ENCODE measurements at regions not wholly inside any gene's neighbourhood (a gene's known extent, or its start where the extent isn't known, plus 50 kb on each side); places are given as distances from the start of the nearest gene placed in this dataset.
"Not testable (repeated sequence)": the region's sequence is repeated elsewhere in the genome, so short reads cannot be mapped to it uniquely, and the experiment has no call there.

DNA sequence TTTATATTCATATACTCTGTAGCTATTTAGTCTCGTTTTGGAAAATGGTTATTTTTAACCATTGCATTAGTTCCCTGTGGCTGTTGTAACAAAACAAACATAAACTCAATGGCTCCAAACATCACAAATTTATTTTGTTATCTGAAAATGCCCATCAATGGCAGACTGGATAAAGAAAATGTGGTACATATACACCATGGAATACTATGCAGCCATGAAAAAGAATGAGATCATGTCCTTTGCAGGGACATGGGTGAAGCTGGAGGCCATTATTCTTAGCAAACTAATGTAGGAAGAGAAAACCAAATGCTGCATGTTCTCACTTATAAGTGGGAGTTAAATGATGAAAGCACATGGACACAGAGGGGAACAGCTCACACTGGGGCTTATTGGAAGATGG lies 938.7 kb downstream of the NLGN4X start:
- ATAC-seq (ENCODE audit: low read depth); H3K4me1 Mint-ChIP-seq; H3K9me3 Mint-ChIP-seq; H3K36me3 Mint-ChIP-seq; H3K4me3 Mint-ChIP-seq; H3K27ac Mint-ChIP-seq; DNase-seq (ENCODE audit: low spot score in 2 of 2); H3K27me3 Mint-ChIP-seq: not testable (repeated sequence)

GRCh38 chrX:5278908-5279307 lies 949.8 kb downstream of the NLGN4X start:
- Mint-ChIP-seq H3K9me3 (no peaks in the 10 kb centered on the region), H3K27me3 (no peaks in the 10 kb centered on the region), H3K4me3 (no peak overlapping the region), H3K27ac (no peak overlapping the region), H3K4me1 (no peaks in the 10 kb centered on the region), H3K36me3 (no peaks in the 10 kb centered on the region)
- ATAC-seq (ENCODE audit: low read depth) (no peak), DNase-seq (ENCODE audit: low spot score in 2 of 2) (no peak)

GRCh38 chrX:5265324-5265850 lies 963.3 kb downstream of the NLGN4X start:
- DNase-seq (ENCODE audit: low spot score in 2 of 2) (no peak), ATAC-seq (ENCODE audit: low read depth) (no peak)
- Mint-ChIP-seq H3K36me3 (no peaks in the 10 kb centered on the region), H3K4me3 (no peak overlapping the region), H3K27me3 (no peaks in the 10 kb centered on the region), H3K9me3 (no peaks in the 10 kb centered on the region), H3K4me1 (no peaks in the 10 kb centered on the region), H3K27ac (no peak overlapping the region)

GRCh38 chrX:5250106-5250505 lies 978.6 kb downstream of the NLGN4X start:
- Mint-ChIP-seq H3K36me3 (no peaks in the 10 kb centered on the region), H3K9me3 (peaks cover 2% of the 10 kb centered on the region), H3K4me1 (no peaks in the 10 kb centered on the region), H3K4me3 (no peak overlapping the region), H3K27me3 (no peaks in the 10 kb centered on the region), H3K27ac (no peak overlapping the region)
- no peak for DNase-seq (ENCODE audit: low spot score in 2 of 2)
- ATAC-seq (ENCODE audit: low read depth), result no peak

DNA sequence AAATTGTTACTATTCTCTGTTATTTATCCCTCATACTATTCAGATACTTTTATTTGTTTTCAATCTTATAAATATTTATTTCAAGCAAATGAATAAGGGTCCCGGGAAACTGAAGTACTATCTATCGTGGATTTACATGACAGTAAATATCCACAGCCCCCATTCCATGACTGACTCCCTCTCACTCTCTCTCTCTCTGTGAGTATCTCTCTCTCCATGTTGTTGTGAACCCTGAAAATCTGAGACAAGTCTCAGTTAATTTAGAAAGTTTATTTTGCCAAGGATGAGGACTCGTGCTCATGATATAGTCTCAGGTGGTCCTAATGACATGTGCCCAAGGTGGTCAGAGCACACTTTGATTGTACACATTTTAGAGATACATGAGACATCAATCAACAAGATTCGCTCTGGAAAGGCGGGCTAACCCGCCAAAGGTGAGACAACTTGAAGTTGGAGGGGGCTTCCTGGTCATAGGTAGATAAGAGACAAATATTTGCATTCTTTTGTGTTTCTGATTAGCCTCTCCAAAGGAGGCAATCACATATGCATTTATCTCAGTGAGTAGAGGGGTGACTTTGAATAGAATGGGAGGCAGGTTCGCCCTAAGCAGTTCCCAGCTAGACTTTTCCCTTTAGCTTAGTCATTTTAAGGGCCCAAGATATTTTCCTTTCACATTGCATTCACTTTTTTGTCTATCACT lies 986.4 kb downstream of the NLGN4X start:
- ATAC-seq (ENCODE audit: low read depth), result no peak
- H3K9me3 Mint-ChIP-seq, result peaks cover 2% of the 10 kb centered on the region
- H3K27ac Mint-ChIP-seq, result no peak overlapping the region
- no peaks in the 10 kb centered on the region for H3K36me3 Mint-ChIP-seq
- H3K4me3 Mint-ChIP-seq, result no peak overlapping the region
- DNase-seq (ENCODE audit: low spot score in 2 of 2), result no peak
- H3K4me1 Mint-ChIP-seq, result no peaks in the 10 kb centered on the region
- no peaks in the 10 kb centered on the region for H3K27me3 Mint-ChIP-seq

DNA sequence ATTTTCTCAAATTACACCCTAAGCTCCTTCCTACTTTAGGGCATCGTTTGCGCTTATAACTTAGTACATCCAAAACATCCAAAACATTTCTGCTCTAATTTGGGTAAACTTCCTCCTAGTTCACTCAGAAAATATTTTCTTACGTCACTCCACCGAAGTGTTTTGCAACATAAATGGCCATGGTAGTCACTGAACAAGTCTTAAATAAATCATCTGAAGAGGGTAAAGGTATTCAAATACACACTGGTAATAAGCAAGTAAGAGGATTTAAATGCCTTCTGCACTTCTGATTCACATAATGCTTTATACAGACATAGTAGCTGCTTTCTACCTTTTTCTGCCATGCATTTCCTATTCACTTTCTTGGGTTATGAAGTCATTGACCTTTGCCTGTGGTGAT lies 991.9 kb downstream of the NLGN4X start:
- Mint-ChIP-seq H3K9me3 (peaks cover 2% of the 10 kb centered on the region), H3K4me3 (no peak overlapping the region), H3K36me3 (no peaks in the 10 kb centered on the region), H3K27me3 (no peaks in the 10 kb centered on the region), H3K4me1 (no peaks in the 10 kb centered on the region), H3K27ac (no peak overlapping the region)
- ATAC-seq (ENCODE audit: low read depth) (no peak), DNase-seq (ENCODE audit: low spot score in 2 of 2) (no peak)

DNA sequence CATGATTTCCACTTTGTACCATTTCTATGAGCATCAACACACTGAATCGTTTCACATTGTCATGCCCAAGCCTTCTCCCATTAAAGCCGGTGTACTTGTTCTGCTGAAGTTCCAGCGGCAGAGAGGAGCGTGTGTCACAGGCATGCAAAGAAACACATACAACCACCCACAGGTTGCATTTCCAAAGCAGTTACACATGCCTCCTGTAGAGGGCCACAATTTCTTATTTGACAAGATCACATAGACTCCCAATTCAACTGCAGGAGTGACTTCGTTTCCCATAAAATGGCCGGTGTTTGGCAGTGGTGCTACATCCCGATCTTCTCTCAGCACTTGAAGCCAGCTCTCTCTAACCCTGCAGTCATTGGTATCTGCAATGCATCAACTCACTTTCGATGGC lies 992.6 kb downstream of the NLGN4X start:
- Mint-ChIP-seq H3K4me1 (no peaks in the 10 kb centered on the region), H3K36me3 (no peaks in the 10 kb centered on the region), H3K9me3 (peaks cover 2% of the 10 kb centered on the region), H3K4me3 (no peak overlapping the region), H3K27ac (no peak overlapping the region), H3K27me3 (no peaks in the 10 kb centered on the region)
- ATAC-seq (ENCODE audit: low read depth), result no peak
- no peak for DNase-seq (ENCODE audit: low spot score in 2 of 2)

DNA sequence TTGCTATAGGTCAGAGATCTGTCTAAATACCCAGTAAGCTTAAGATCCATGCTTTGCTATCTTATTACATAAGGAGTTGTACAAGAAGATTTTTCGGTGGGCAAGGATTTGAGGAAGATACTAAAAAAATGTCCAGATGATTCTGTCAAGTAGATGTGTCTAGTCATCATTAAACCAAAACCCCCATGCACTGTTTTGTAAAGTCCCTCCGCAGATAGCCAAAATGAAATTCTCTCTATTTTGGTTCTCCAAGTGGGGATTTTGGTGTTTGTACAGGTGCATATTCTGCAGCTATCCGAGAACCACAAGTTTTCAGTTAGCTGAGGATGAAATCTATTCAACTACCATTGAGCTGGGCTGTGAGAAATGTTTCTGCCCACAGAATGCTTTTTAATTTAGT lies 994.8 kb downstream of the NLGN4X start:
- no peak overlapping the region for H3K27ac Mint-ChIP-seq
- ATAC-seq (ENCODE audit: low read depth) (no peak), DNase-seq (ENCODE audit: low spot score in 2 of 2) (no peak)
- no peaks in the 10 kb centered on the region for H3K27me3 Mint-ChIP-seq
- H3K4me1 Mint-ChIP-seq, result no peaks in the 10 kb centered on the region
- H3K4me3 Mint-ChIP-seq, result no peak overlapping the region
- peaks cover 2% of the 10 kb centered on the region for H3K9me3 Mint-ChIP-seq
- H3K36me3 Mint-ChIP-seq, result no peaks in the 10 kb centered on the region

- ATAC-seq (ENCODE audit: low read depth) (no peak), DNase-seq (ENCODE audit: low spot score in 2 of 2) (no peak)
- H3K27me3 Mint-ChIP-seq, result peaks cover 2% of the 10 kb centered on the region
- peaks cover 10% of the 10 kb centered on the region for H3K9me3 Mint-ChIP-seq
- H3K4me1 Mint-ChIP-seq, result no peaks in the 10 kb centered on the region
- H3K4me3 Mint-ChIP-seq, result no peak overlapping the region
- no peak overlapping the region for H3K27ac Mint-ChIP-seq
- no peaks in the 10 kb centered on the region for H3K36me3 Mint-ChIP-seq
These were observed 1008.2 kb downstream of the NLGN4X start for GRCh38 chrX:5220421-5220820.

GRCh38 chrX:5194806-5195205 lies 1033.9 kb downstream of the NLGN4X start:
- Mint-ChIP-seq H3K9me3 (peaks cover 1% of the 10 kb centered on the region), H3K4me3 (no peak overlapping the region), H3K27me3 (no peaks in the 10 kb centered on the region), H3K27ac (no peak overlapping the region), H3K4me1 (no peaks in the 10 kb centered on the region), H3K36me3 (no peaks in the 10 kb centered on the region)
- no peak for ATAC-seq (ENCODE audit: low read depth)
- DNase-seq (ENCODE audit: low spot score in 2 of 2), result no peak

DNA sequence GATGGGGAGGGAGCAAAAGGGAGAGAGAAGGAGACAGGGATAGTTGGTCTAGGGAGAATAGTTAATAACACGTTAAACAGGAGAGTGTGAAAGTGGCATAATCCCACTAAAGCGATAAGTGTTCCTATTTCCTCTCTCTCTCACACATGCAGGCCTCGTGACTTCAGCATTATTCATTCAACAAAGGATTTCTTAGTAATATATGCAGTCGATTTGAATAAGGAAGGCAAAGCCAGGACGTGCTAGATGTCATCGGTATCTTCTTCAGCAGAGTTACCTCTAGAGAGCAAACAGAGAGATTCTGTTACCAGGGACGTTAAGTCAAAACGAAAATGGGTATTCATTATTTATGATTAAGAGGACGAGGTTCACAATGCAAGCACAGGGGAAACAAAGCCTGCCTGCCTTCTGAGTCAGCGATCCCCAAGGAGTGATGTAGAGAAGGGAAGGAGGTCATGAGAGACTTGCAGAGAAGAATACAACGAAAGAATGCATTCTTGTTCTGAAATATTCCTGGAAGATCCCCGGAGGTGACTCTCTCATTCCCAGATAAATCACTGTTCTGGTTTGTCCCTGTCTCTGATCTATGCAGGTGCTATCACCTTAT lies 1048.4 kb downstream of the NLGN4X start:
- ATAC-seq (ENCODE audit: low read depth) (no peak), DNase-seq (ENCODE audit: low spot score in 2 of 2) (no peak)
- Mint-ChIP-seq H3K36me3 (no peaks in the 10 kb centered on the region), H3K4me1 (no peaks in the 10 kb centered on the region), H3K4me3 (no peak overlapping the region), H3K27ac (no peak overlapping the region), H3K9me3 (no peaks in the 10 kb centered on the region), H3K27me3 (no peaks in the 10 kb centered on the region)

DNA sequence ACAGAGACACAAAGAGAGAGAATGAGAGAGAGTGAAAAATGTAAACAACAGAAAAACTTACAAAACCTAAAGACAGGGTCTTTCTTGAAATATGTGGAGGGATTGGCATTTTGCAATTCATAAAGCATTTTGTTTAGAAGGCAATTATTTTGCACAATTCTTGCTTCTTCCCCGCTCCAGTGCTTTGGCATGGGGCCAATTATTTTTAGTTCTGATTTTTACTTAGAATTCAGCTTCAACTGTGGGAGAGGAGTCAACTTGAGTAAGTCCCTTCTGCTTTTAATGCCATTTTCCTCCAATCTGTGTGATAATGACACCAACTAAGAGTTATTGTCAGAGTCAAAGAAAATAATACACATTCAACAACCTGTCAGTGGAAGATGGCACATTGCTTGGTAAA lies 1051.9 kb downstream of the NLGN4X start:
- no peak for DNase-seq (ENCODE audit: low spot score in 2 of 2)
- Mint-ChIP-seq H3K9me3 (no peaks in the 10 kb centered on the region), H3K4me1 (no peaks in the 10 kb centered on the region), H3K27me3 (no peaks in the 10 kb centered on the region), H3K4me3 (no peak overlapping the region), H3K36me3 (no peaks in the 10 kb centered on the region), H3K27ac (no peak overlapping the region)
- ATAC-seq (ENCODE audit: low read depth), result no peak

DNA sequence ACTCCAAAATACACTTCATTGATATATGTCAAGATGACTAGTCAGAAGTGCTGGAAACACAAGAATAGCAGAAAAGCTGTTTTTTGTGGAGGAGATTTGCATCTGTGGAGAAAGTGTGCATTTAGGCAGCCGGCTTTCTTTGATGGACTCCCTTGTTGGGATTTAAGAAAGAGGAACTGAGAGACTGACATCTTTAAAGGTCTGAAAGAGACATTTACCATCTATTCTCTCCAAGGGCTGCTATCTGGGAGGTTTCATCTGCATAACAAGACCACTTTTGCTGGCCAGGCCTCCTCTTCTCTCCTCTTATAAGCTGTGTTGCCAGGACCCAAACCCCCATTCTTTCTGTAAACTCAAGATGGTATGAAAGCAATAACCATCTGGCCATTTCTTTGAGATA lies 1065.0 kb downstream of the NLGN4X start:
- ATAC-seq (ENCODE audit: low read depth), result no peak
- H3K36me3 Mint-ChIP-seq, result no peaks in the 10 kb centered on the region
- DNase-seq (ENCODE audit: low spot score in 2 of 2), result no peak
- no peak overlapping the region for H3K27ac Mint-ChIP-seq
- H3K9me3 Mint-ChIP-seq, result peaks cover 1% of the 10 kb centered on the region
- H3K4me3 Mint-ChIP-seq, result no peak overlapping the region
- H3K4me1 Mint-ChIP-seq, result no peaks in the 10 kb centered on the region
- no peaks in the 10 kb centered on the region for H3K27me3 Mint-ChIP-seq

DNA sequence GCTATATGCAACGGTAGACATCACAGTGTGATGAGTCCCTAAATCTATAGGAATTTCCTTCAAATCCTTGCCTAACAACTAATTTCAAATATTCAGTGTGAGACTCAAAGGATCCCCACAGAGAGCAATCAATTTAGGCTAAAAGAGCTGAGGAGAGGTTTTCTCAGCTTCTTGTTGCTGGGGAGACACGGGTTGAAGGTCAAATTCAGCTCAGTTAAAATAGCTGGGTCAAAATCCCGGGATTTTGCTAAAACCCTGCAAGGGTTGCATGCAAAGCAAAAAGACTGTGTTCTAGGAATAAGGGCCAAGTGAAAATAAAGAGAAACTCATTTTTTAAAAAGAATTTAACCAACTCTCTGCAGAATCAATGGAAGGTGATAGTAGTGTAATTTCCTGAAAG lies 1073.4 kb downstream of the NLGN4X start:
- no peak overlapping the region for H3K4me3 Mint-ChIP-seq
- no peaks in the 10 kb centered on the region for H3K4me1 Mint-ChIP-seq
- ATAC-seq (ENCODE audit: low read depth), result no peak
- H3K9me3 Mint-ChIP-seq, result no peaks in the 10 kb centered on the region
- no peak for DNase-seq (ENCODE audit: low spot score in 2 of 2)
- no peak overlapping the region for H3K27ac Mint-ChIP-seq
- no peaks in the 10 kb centered on the region for H3K36me3 Mint-ChIP-seq
- no peaks in the 10 kb centered on the region for H3K27me3 Mint-ChIP-seq

- no peaks in the 10 kb centered on the region for H3K36me3 Mint-ChIP-seq
- H3K27ac Mint-ChIP-seq, result no peak overlapping the region
- H3K27me3 Mint-ChIP-seq, result no peaks in the 10 kb centered on the region
- H3K4me3 Mint-ChIP-seq, result no peak overlapping the region
- no peaks in the 10 kb centered on the region for H3K4me1 Mint-ChIP-seq
- DNase-seq (ENCODE audit: low spot score in 2 of 2), result no peak
- ATAC-seq (ENCODE audit: low read depth), result no peak
- peaks cover 2% of the 10 kb centered on the region for H3K9me3 Mint-ChIP-seq
These were observed 1082.7 kb downstream of the NLGN4X start for GRCh38 chrX:5145957-5146356.
